NCI-H1092 treated with DMSO at 0.1 percent for 48 hours (cell line): ENCODE measurements at regions not wholly inside any gene's neighbourhood (a gene's known extent, or its start where the extent isn't known, plus 50 kb on each side); places are given as distances from the start of the nearest gene placed in this dataset.
A peak's percentile ranks its signal among the peaks of the same experiment; 100 is the strongest.
"Not testable (repeated sequence)": the region's sequence is repeated elsewhere in the genome, so short reads cannot be mapped to it uniquely, and the experiment has no call there.

ENCODE experiments used
- DNase-seq: peaks from one replicate; lab custom pipeline; 2025; lab: John Stamatoyannopoulos, UW

DNA sequence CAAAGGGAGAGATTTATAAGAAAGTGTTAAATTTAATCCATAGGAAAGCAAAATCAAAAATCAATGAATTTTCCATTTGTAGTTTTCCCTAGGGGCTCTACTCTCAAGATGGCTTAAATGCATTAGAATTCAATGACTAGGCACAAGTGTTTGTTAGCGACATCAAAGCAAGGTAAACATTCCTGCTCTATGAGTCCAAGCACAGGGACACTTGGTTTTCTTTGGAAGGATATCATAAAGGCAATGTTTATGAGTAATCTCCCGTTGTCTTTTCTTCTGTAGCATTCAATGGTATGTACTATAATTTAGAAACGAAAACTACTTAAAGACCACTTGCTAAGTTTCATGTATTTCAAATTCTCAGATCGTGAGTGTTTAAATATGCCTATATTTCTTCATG lies 54.8 kb upstream of the ZNF717 start:
- not testable (repeated sequence) for DNase-seq

DNA sequence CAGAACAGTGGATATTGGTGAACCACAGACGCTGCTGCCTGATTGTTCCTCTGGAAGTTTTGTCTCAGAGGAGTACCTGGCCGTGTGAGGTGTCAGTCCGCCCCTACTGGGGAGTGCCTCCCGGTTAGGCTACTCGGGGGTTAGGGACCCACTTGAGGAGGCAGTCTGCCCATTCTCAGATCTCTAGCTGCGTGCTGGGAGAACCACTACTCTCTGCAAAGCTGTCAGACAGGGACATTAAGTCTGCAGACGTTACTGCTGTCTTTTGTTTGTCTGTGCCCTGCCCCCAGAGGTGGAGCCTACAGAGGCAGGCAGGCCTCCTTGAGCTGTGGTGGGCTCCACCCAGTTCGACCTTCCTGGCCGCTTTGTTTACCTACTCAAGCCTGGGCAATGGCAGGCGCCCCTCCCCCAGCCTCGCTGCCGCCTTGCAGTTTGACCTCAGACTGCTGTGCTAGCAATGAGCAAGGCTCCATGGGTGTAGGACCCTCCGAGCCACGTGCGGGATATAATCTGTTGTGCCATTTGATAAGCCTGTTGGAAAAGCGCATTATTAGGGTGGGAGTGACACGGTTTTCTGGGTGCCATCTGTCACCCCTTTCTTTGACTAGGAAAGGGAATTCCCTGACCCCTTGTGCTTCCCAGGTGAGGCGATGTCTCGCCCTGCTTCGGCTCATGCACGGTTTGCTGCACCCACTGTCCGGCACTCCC lies 65.1 kb upstream of the ZNF717 start:
- DNase-seq: not testable (repeated sequence)

DNA sequence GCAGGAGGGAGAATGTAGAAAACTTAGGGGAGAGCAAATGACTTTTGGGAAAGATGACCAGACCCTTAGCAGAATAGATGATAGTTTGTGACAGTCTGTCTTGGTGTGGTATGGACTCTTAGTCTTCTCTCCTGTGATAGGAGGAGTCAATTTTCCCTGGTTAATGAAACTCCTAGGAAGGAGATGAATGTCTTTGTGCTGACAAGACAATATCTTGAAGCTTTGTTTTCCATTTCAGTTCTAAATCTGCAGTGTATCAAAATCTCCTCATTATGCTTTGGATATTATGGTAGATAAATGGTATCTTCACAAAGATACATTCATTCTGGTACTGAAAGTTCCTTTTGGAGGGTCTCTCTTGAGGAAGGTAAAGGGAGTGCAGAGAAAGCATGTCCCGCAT lies 77.8 kb upstream of the ZNF717 start:
- DNase-seq: no peak

DNA sequence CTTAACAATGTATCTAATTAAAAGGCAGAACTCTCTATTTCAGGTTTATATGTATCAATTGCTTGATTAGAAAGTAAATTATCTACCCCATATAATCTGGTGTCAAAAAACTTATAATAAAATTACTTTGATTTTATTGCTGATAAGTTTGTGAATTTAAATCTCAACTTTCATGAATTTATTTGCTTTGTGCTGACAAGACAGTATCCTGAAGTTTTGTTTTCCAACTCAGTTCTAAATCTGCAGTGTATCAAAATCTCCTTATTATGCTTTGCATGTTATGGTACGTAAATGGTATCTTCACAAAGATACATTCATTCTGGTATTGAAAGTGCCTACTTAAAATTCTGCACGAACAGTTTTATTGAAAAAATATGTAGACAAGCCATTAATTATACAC lies 78.5 kb upstream of the ZNF717 start:
- no peak for DNase-seq

DNA sequence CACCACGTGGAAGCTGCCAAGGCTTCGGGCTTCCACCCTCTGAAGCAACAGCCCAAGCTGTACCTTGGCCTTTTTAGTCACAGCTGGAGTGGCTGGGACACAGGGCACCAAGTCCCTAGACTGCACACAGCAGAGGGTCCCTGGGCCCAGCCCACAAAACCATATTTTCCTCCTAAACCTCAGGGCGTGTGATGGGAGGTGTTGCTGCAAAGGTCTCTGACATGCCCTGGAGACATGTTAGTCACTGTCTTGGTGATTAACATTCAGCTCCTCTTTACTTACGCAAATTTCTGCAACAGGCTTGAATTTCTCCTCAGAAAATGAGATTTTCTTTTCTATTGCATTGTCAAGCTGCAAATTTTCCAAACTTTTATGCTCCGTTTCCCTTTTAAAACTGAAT lies 98.4 kb upstream of the ZNF717 start:
- not testable (repeated sequence) for DNase-seq

DNA sequence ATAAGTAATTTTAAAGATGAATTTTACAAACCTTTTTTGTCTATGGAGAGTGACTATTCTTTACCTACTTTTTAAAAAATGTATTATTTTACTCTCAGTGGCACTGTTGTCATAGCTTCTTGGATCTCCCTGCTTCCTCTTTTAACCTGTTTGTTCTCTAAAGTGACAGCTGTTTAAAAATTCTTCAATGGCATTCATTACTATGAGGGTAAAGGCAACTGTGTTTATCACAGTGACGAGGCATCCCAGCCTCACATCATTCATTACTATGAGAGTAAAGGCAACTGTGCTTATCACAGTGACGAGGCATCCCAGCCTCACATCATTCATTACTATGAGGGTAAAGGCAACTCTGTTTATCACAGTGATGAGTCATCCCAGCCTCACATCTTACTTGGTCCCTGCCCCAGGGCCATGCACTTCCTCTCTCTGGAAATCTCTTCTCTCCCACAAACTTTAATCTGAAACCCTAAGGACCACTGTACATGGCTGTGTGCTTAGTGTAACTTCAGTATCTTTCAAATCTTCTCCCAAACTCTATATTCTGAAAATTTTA lies 101.7 kb upstream of the ZNF717 start:
- DNase-seq: no peak

DNA sequence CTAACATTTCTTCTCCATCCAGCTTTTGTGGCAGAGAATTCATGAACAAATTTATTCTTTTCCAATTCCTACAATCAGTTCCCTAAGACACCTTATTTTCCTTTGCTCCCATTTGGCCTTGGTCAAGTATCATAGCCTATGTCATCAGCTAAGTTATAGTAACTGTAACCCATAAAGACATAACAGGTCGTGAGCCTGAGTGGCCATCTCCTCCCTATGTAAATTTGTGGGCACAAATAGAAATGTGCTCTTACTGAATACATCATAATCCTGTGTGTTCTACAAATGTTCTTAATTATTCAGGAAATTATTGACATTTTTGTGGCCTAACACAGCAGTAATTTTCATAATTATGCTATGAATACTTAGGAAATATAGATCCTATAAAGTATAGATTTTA lies 108.9 kb upstream of the ZNF717 start:
- DNase-seq: no peak

DNA sequence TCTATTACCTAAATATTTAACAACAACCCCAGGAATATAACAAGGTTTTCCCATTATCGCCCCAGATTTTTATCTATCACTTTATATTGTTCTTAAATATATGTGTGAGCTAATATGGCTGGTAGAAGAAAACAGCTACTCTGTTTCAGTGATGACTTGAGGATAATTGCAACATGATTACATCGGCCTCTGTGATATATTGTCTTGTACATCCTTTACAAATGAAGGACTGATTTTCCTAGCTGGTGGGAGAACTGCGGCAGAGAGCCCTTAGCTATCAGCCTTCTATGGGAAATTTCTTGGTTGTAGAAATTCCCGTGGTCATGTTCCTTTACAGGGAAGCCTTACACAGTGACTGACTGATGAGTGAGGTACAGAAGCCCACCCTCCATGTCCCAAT lies 110.9 kb upstream of the ZNF717 start:
- DNase-seq: no peak

DNA sequence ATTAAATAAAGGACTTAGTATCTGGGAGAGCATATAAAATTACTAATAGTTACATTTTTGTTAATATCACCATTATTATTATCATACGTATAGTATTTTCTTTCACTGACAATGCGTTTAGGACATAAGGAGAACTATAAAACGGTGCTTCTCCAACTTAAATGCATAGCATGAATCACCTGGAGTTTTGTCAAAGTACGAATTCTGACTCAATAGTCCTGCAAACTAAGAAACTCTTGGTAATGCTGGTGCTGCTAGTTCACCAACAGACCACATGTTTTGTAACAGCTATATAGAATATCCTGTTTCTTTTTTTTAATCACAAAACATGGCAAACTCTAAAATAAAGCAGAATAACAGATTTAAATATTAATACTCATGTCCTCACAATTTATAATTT lies 116.1 kb upstream of the ZNF717 start:
- DNase-seq: not testable (repeated sequence)

DNA sequence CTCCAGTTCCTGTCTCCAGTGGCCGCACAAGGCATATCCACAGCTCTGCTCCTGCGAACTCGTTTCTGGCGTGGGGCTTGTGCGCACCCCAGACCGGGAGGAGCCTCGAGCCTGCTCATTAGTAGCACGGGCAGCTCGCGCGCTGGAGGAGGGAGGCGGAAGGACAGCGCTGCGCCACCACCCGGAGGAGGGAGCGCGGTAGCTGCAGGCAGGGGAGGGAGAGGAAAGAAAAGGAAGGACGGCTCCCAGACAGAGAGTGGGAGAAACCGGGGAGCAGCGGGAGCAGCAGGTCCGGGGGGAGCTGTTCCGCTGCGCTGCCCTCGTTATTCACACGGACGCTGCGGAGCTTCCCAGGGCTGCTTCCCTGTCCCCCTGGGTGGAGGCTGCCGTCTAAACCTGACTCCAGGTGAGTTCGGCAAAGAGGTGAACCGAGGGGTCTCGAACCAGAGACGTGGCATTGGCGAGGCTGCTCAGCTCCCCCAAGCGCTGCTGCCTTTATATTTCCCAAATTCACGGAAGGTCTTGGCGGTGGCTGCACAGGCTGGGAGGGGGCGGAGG lies 121.3 kb upstream of the ZNF717 start:
- DNase-seq: peak; percentile 43

DNA sequence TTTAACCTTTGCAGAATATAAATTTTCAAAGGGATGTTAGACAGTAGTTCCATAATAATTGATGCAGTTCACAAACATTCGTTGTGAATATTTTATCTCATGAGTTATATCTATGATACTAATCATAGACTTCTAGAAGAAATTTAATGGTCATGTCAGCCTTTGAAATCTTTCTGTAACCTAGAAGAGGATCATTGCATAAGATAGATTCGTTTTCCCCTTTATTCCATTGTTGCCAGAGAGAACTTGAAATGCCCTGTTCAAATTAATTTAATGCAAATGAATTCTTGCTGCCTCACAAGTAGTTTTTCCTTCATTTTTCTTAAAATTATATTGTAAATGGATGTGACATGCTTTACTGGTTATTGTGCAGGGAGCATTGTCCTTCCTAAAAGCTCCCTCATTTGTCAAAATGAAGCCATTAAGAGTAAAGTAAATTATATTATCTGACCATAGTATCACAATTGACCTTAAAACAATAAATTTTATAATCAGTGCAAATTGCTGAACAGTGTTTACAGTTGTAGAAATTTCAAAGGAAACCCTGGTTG lies 128.5 kb upstream of the ZNF717 start:
- no peak for DNase-seq

DNA sequence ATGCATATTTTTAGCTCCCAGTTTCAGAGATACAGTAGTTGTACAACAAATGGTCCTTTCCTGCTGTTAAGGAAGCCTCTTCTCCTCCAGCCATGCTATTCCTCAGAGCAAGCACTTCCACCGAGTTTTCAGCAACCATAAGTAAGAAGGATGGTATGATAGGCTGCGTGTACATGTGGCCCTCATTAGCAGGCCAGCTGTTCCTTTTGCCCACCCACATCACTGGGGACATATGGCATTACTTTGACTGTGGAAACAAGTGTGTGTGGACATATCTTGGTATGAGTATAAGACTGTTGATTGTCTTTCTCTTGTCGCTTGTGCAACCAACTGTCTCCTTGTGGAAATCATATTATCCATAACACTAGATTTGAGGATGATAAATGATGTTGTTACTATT lies 129.4 kb upstream of the ZNF717 start:
- not testable (repeated sequence) for DNase-seq

DNA sequence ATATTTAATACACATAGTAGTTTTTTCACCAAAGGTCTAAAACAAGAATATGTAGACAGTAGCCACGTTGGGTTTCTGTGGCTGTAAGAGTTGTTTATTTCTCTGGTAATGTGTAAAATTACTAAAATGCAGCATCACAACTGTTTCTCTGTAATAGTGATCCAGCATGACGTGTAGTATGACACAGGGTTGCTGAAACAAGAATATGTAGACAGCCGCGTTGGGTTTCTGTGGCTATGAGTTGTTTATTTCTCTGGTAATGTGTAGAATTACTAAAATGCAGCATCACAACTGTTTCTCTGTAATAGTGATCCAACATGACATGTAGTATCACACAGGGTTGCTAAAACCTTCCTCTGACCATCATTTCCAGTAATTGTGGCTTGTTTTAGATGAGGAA lies 153.6 kb upstream of the ZNF717 start:
- DNase-seq: no peak

DNA sequence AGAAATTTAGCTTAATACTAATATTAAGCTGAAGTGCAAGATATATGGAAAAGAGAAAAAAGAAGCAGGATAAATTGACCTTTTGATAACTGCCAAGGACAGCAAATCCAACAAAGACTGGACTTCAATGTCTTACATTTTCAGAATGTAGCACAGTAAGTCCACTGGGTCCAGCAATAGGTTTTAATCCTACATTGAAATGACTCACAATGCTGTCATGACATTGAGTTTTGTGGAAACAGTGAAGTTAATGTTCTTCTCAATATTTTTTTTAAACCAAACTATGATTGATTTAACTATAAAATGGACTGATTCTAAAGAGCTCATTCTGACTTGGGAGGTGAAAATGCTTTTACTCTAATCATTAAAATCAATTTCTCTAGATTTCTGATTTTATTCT lies 166.6 kb upstream of the ZNF717 start:
- no peak for DNase-seq

DNA sequence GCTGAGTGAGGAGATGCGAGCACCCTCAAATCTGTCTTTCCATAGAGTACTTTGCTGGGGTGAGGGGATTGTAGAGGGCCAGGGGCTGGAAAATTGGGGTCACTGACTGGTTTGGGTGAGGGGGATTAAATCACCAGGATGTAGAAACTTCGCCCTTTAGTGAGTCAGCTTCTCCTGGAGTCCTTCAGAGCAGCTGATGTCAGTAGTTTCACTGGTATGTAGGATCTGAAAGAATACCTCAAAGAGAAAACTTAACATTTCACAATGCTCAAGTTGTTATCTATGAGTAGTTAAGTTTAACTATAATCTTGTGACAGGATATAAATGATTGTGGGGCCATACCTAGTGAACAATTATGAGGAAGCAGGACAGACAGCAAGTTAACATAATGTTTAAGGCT lies 174.7 kb upstream of the ZNF717 start:
- not testable (repeated sequence) for DNase-seq

DNA sequence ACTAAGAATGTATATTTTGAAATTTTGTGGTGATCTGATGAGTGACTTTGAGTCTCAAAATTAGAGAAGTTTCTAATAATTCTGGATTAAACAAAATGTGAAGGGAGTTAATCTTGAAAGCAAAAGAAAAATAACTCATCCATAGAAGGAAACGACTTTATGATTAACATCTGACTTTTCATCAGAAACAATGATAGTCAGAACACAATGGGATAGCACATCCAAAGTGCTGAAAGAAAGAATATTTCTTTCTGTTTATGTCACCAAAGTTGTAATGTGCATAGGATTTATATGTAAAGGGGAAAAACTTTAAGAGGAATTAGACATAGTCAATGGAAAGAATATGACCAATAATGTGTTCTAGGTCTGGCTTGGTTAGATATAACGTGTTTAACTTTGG lies 176.7 kb upstream of the ZNF717 start:
- DNase-seq: not testable (repeated sequence)

DNA sequence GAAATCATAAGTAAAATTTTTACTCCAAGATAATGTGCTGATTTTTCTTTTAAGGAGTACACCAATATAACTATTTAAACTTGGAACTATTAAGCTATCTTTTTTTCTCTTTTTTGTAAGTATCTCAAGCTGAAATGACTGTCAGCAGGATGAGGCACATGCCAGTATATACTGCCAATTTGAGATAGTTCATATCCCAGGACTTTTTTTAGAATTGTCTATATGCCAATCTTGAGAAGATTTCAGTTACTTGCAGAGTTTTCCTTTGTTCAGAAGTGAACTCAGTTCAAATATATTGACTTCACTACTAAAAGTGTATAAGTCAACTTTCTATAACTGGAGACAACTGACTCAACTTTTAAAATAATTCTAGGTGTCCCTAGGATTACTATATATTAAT lies 181.7 kb upstream of the ZNF717 start:
- no peak for DNase-seq

DNA sequence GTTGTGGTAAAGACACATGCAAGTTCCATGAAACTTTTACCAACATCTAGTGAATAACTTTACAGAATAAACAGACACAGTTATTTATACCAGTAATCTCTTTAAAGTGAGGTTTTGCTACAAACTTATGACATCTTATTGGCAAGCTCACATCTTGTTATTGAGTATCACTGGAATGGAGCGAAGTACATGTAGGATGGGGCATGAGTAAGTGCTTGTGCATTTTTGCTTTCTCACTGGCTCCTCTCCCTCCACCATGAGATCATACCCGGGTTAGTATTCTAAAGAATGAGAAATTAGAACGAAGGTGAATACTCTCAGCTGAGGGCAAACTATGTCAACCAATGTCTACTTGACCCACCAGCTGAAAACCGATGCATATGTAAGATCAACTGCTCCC lies 193.3 kb upstream of the ZNF717 start:
- DNase-seq: no peak

DNA sequence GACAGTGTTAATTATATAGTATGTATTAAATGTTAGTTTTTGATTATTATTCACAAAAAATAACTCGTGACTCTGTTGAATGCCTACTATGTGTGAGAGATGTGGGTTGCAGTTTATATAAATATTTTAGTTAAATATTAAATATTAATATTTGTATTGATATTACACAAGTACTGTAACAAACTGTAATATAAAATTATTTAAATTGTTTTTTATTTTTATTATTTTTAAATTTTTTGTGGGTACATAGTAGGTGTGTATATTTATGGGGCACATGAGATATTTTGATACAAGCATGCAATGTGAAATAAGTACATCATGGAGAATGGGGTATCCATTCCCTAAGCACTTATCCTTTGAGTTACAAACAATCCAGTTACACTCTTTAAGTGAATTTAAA lies 196.1 kb upstream of the ZNF717 start:
- no peak for DNase-seq

DNA sequence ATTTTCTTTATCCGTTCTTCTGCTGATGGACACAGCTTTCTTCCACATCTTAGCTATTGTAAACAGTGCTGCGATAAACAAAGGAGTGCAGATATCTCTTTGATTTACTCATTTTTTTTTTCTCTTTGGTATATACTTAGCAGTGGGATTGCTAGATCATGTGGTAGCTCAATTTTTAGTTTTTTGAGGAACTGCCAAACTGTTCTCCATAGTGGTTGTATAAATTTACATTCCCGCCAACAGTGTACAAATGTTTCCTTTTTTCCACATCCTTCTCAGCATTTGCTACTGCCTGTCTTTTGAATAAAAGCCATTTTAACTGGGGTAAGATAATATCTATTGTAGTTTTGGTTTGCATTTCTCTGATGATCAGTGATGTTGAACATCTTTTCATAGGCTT lies 196.8 kb upstream of the ZNF717 start:
- DNase-seq: no peak

DNA sequence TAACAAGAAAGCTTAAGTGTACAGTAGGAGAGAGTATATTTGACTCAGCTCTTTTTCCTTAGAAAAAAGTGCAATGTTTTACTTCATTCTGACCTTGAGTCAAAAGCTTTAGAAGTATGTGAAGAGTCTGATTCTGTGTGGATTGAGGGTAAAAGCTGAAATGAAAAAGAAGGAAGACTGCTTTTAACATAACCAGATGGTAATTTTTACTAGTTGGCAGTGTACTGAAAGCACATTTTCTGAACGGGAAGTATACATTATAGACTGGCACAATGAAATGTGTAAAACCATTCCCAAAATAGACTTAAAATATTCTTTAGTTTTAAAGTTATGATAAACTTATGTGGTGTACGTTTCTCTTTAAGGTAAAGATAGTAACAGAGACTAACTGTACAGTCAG lies 197.8 kb upstream of the ZNF717 start:
- no peak for DNase-seq

DNA sequence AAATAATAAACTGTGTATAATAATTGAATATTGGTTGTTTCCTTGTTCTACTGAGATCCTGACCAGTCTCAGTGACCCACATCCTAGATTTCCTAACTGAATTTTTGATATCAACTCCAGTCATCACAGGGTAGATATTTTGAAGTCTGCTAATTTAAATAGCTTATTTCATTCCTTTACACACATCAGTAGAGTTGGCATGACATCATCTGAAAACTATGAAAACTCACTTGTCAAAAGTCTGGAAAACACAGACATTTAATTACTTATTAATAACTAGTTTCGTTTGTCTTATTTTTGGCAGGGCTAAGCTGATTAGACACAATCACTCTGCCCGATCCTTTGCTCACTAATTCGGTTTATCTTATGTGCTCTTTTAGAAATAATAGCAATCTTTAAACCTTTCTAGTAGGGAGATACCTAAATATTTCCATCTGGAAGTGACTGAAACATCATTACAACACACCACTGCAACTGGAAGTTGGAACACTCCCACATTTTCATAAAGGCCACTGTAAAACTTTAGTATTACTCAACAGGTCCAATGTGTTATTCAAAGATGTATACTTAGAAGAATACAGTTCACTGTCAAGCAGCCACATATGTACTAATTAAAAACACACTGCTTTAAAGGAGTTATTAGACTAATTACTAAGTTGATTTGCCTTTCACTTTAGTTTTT lies 198.4 kb upstream of the ZNF717 start:
- DNase-seq: no peak

DNA sequence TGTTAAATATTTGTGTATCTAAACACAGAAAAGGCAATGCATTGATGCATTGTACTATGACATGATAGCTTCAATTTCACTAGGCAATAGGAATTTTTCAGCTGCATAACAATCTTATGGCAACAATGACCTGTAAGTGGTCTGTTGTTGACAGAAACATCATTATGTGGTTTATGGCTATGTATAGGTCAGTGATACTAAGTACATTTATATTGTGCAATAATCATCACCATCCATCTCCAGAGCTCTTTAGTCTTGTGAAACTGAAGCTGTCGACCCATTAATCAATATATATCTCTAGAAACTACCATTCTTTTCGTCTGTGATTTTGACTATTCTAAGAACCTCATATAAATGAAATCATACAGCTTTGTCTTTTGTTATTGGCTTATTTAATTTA lies 200.1 kb upstream of the ZNF717 start:
- DNase-seq: no peak
